ENCODE measurements at regions not wholly inside any gene's neighbourhood (a gene's known extent, or its start where the extent isn't known, plus 50 kb on each side); places are given as distances from the start of the nearest gene placed in this dataset.

DNA sequence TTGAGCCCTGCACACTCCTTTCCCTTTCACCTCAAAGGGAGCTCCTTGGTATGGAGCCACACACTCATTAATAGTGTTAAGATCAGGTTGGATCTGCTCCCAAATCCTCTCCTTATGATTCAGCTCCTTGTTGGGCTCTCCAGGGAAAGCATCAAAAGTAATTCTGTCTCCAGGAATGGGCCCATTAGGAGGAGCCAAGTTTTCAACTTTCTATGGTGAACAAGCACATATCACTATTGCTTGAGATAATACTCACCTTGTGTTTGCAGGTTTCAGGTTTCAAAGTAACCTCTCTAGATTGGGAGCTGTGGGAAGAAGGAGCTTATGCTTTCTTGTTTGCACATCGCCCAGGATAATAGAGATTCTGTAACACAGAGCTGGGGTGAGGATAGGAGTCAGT lies 164.8 kb downstream of the TNFSF18 start:
- WGBS, 3 donors: 78 to 88% (median 82%) methylated on average over 1 of the region's 1 CpG
- Histone ChIP-seq H3K27me3 (ENCODE audit: control insufficient read depth in 3 of 3, insufficient read depth in 3 of 3, low read length in 3 of 3) (no peaks in the 10 kb centered on the region), H3K4me3 (ENCODE audit: low read depth in 1 of 3, low read length in 3 of 3) (no peak overlapping the region), H3K27ac (ENCODE audit: low read depth in 1 of 3, low read length in 2 of 3) (no peak overlapping the region), H3K9me3 (ENCODE audit: control insufficient read depth in 2 of 2, insufficient read depth in 1 of 2, low read depth in 1 of 2, low read length in 1 of 2) (no peaks in the 10 kb centered on the region), H3K36me3 (ENCODE audit: control insufficient read depth in 3 of 3, insufficient read depth in 2 of 3, low read depth in 1 of 3, low read length in 3 of 3) (no peaks in the 10 kb centered on the region), H3K4me1 (ENCODE audit: control insufficient read depth in 3 of 3, insufficient read depth in 2 of 3, low read depth in 1 of 3, low read length in 2 of 3) (peaks cover 0 to 2% (median 0%) of the 10 kb centered on the region in 3 donors)
- FAIRE-seq (no peak), DNase-seq (no peak)

DNA sequence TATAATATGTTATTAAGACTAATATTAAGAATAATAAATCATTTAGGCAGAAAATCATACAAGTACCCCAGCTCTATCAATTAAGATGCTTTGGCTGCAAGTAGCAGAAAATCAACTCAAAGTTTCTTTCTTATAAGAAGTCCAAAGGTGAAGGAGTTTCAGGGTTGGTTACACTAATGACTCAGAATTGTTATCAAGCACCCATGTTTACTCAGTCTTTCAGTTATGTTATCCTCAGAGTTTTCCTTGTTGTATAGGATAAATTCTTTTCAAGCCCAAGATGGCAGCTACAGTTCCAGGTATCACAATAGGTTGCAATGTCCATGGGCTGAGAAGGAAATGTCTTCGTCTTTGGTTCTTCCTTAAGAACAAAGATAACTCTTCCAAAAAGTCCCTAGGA lies 163.6 kb downstream of the TNFSF18 start:
- H3K4me3 ChIP-seq (ENCODE audit: low read depth in 1 of 3, low read length in 3 of 3): no peak overlapping the region
- WGBS, 3 donors: 65 to 75% (median 74%) methylated on average over 1 of the region's 1 CpG
- no peaks in the 10 kb centered on the region for H3K36me3 ChIP-seq (ENCODE audit: control insufficient read depth in 3 of 3, insufficient read depth in 2 of 3, low read depth in 1 of 3, low read length in 3 of 3)
- DNase-seq (peak; percentile 46 to 82), FAIRE-seq (no peak)
- no peaks in the 10 kb centered on the region for H3K27me3 ChIP-seq (ENCODE audit: control insufficient read depth in 3 of 3, insufficient read depth in 3 of 3, low read length in 3 of 3)
- H3K9me3 ChIP-seq (ENCODE audit: control insufficient read depth in 2 of 2, insufficient read depth in 1 of 2, low read depth in 1 of 2, low read length in 1 of 2): no peaks in the 10 kb centered on the region
- H3K4me1 ChIP-seq (ENCODE audit: control insufficient read depth in 3 of 3, insufficient read depth in 2 of 3, low read depth in 1 of 3, low read length in 2 of 3): peaks cover 0 to 2% (median 0%) of the 10 kb centered on the region in 3 donors
- H3K27ac ChIP-seq (ENCODE audit: low read depth in 1 of 3, low read length in 2 of 3): no peak overlapping the region

DNA sequence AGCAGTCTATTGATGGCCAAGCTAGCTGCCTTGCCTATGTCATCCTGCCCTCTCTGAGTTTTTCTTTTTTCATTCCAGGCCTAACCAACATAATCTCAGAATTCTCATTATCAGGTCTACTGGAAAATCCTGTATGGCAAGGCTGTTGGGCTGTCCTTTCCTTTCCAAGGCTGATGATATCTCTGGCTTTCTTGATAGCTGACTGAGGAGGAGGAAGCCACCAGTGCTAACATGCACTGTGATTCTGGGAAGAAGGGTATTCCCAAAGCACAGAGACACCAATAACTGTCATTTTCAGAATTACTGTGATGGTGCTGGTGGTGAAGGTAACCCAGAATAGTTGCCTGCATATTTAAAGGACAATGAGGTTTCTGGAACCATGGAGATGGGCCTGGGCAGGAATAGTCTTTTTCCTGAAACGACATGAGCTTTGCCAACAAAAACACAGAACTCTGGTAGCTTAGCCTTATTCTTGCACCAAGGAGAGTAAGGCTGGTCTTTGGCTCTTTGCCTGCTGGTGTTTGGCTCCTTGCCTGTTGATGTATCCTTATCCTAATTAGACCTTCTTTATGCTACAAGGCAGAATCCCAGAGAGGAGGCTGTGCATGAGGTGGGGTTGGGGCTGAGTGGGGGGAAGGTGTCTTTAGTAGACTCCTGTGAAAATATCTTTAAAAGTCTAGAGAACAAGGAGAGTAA lies 157.4 kb downstream of the TNFSF18 start:
- no peak overlapping the region for H3K27ac ChIP-seq (ENCODE audit: low read depth in 1 of 3, low read length in 2 of 3)
- peaks cover 0 to 3% (median 0%) of the 10 kb centered on the region in 3 donors for H3K4me1 ChIP-seq (ENCODE audit: control insufficient read depth in 3 of 3, insufficient read depth in 2 of 3, low read depth in 1 of 3, low read length in 2 of 3)
- H3K9me3 ChIP-seq (ENCODE audit: control insufficient read depth in 2 of 2, insufficient read depth in 1 of 2, low read depth in 1 of 2, low read length in 1 of 2): no peaks in the 10 kb centered on the region
- no peaks in the 10 kb centered on the region for H3K27me3 ChIP-seq (ENCODE audit: control insufficient read depth in 3 of 3, insufficient read depth in 3 of 3, low read length in 3 of 3)
- no peaks in the 10 kb centered on the region for H3K36me3 ChIP-seq (ENCODE audit: control insufficient read depth in 3 of 3, insufficient read depth in 2 of 3, low read depth in 1 of 3, low read length in 3 of 3)
- FAIRE-seq (no peak), DNase-seq (no peak)
- 32 to 47% (median 35%) methylated on average over 1 of the region's 1 CpG for WGBS, 3 donors
- no peak overlapping the region for H3K4me3 ChIP-seq (ENCODE audit: low read depth in 1 of 3, low read length in 3 of 3)

DNA sequence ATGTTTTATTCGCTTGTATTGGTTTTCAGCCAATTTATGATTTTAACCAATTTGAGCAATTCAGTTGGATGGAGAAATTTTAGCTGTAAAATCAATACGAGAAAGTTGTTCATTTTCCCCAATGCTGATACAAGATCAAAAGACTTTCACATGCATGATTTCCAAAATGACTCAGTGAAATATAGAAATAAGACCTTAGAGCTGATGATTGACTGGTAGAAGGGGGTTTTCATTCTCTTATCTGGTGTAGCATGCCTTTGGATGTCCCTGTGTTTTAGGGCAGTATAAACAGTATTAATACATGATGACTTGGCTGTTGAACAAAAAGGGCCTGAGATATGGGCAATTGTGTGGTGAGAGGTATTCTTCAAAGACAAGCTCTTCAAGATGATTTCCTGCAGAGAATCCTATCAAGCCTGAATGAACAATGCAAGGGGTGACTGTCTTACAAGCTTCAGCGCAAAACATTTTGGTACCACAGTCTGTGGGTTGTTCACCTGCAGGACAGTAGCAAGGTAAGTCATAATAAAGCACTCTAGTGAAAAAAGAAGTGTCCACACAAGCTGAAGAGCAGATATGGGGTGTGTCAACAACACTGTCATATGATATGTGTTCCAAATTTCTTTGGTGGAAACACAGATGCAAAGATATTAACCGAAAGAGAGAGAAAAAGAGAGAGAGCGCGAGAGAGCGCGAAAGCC lies 156.2 kb downstream of the TNFSF18 start:
- no peaks in the 10 kb centered on the region for H3K36me3 ChIP-seq (ENCODE audit: control insufficient read depth in 3 of 3, insufficient read depth in 2 of 3, low read depth in 1 of 3, low read length in 3 of 3)
- no peak for DNase-seq
- WGBS, 3 donors: 70 to 79% (median 77%) methylated on average over 8 of the region's 8 CpGs
- peaks cover 0 to 3% (median 0%) of the 10 kb centered on the region in 3 donors for H3K4me1 ChIP-seq (ENCODE audit: control insufficient read depth in 3 of 3, insufficient read depth in 2 of 3, low read depth in 1 of 3, low read length in 2 of 3)
- no peak overlapping the region for H3K4me3 ChIP-seq (ENCODE audit: low read depth in 1 of 3, low read length in 3 of 3)
- H3K9me3 ChIP-seq (ENCODE audit: control insufficient read depth in 2 of 2, insufficient read depth in 1 of 2, low read depth in 1 of 2, low read length in 1 of 2): no peaks in the 10 kb centered on the region
- H3K27ac ChIP-seq (ENCODE audit: low read depth in 1 of 3, low read length in 2 of 3): peak overlapping the region in 1 of 3 donors; percentile 37
- no peak for FAIRE-seq
- H3K27me3 ChIP-seq (ENCODE audit: control insufficient read depth in 3 of 3, insufficient read depth in 3 of 3, low read length in 3 of 3): no peaks in the 10 kb centered on the region

DNA sequence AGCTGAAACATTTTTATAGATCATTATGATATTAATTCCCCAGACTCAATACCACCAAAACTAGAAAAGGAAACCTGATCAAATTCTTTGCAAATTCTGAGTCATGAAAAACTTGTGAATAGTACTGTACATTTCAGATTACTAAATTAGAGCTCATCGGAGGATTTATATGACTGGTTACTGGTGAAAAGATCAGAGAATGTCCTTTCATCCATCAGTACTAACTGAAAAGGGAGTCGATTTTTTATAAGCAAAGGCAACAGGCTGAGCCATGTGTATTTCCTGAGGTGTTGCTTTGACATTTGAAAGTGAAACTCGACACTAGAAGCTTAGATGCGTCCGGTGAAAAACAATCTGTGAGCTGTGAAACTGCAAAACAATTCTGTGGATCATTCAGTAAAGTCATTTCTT lies 155.7 kb downstream of the TNFSF18 start:
- 7 to 17% (median 14%) methylated on average over 5 of the region's 5 CpGs for WGBS, 3 donors

DNA sequence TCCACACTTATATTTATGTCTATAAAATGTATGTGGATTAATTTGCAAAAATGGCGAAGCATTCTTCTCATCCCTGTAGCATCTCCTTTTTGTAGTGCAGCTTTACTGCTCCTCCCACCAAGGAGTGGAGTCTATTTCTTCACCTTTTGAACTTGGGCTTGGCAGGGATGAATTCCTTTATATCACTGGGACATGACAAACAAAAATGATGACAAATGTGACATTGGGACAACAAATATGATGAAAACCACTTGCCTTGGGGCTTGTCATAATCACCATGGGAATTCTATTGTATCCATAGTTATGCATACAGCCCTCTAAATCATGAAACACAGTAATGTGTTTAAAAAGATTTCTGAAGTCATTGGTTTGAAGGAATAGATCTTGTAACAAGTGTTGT lies 155.0 kb downstream of the TNFSF18 start:
- H3K4me1 ChIP-seq (ENCODE audit: control insufficient read depth in 3 of 3, insufficient read depth in 2 of 3, low read depth in 1 of 3, low read length in 2 of 3): peaks cover 0 to 3% (median 0%) of the 10 kb centered on the region in 3 donors
- DNase-seq: peak in 1 of 2 donors; percentile 5
- H3K36me3 ChIP-seq (ENCODE audit: control insufficient read depth in 3 of 3, insufficient read depth in 2 of 3, low read depth in 1 of 3, low read length in 3 of 3): no peaks in the 10 kb centered on the region
- H3K9me3 ChIP-seq (ENCODE audit: control insufficient read depth in 2 of 2, insufficient read depth in 1 of 2, low read depth in 1 of 2, low read length in 1 of 2): no peaks in the 10 kb centered on the region
- WGBS, 3 donors: 85 to 90% (median 88%) methylated on average over 1 of the region's 1 CpG
- FAIRE-seq: no peak
- no peak overlapping the region for H3K4me3 ChIP-seq (ENCODE audit: low read depth in 1 of 3, low read length in 3 of 3)
- no peaks in the 10 kb centered on the region for H3K27me3 ChIP-seq (ENCODE audit: control insufficient read depth in 3 of 3, insufficient read depth in 3 of 3, low read length in 3 of 3)
- no peak overlapping the region for H3K27ac ChIP-seq (ENCODE audit: low read depth in 1 of 3, low read length in 2 of 3)

More for the DNA sequence above, 155.7 kb downstream of the TNFSF18 start:
- Histone ChIP-seq H3K4me3 (ENCODE audit: low read depth in 1 of 3, low read length in 3 of 3) (no peak overlapping the region), H3K27ac (ENCODE audit: low read depth in 1 of 3, low read length in 2 of 3) (peak overlapping the region in 1 of 3 donors; percentile 37), H3K36me3 (ENCODE audit: control insufficient read depth in 3 of 3, insufficient read depth in 2 of 3, low read depth in 1 of 3, low read length in 3 of 3) (no peaks in the 10 kb centered on the region), H3K9me3 (ENCODE audit: control insufficient read depth in 2 of 2, insufficient read depth in 1 of 2, low read depth in 1 of 2, low read length in 1 of 2) (no peaks in the 10 kb centered on the region), H3K4me1 (ENCODE audit: control insufficient read depth in 3 of 3, insufficient read depth in 2 of 3, low read depth in 1 of 3, low read length in 2 of 3) (peaks cover 0 to 3% (median 0%) of the 10 kb centered on the region in 3 donors), H3K27me3 (ENCODE audit: control insufficient read depth in 3 of 3, insufficient read depth in 3 of 3, low read length in 3 of 3) (no peaks in the 10 kb centered on the region)
- DNase-seq (peak in 1 of 2 donors; percentile 60), FAIRE-seq (peak; percentile 70)

DNA sequence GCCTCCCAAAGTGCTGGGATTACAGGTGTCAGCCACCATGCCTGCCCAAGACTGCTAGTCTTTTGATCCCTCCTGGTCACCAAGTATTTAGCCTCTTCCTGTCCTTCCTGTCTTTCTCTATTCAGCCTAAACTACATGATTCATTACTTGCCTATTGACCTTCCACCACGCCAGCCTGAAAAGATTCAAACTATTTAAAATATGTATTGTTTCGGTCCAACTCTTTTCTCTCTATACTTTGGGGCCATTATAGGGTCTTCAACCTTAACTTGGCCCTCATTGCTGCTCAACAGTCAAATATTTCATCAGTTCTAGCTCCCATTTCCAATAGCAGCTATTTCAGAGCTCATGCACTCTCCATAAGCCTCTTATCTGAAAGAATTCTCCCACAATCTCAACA lies 153.0 kb downstream of the TNFSF18 start:
- no peak overlapping the region for H3K4me3 ChIP-seq (ENCODE audit: low read depth in 1 of 3, low read length in 3 of 3)
- H3K27me3 ChIP-seq (ENCODE audit: control insufficient read depth in 3 of 3, insufficient read depth in 3 of 3, low read length in 3 of 3): no peaks in the 10 kb centered on the region
- no peaks in the 10 kb centered on the region for H3K9me3 ChIP-seq (ENCODE audit: control insufficient read depth in 2 of 2, insufficient read depth in 1 of 2, low read depth in 1 of 2, low read length in 1 of 2)
- whole genome bisulfite sequencing, 3 donors: 79 to 93% (median 81%) methylated on average over 2 of the region's 2 CpGs
- no peak for FAIRE-seq
- no peak overlapping the region for H3K27ac ChIP-seq (ENCODE audit: low read depth in 1 of 3, low read length in 2 of 3)
- H3K4me1 ChIP-seq (ENCODE audit: control insufficient read depth in 3 of 3, insufficient read depth in 2 of 3, low read depth in 1 of 3, low read length in 2 of 3): peaks cover 0 to 3% (median 0%) of the 10 kb centered on the region in 3 donors
- H3K36me3 ChIP-seq (ENCODE audit: control insufficient read depth in 3 of 3, insufficient read depth in 2 of 3, low read depth in 1 of 3, low read length in 3 of 3): no peaks in the 10 kb centered on the region
- no peak for DNase-seq

DNA sequence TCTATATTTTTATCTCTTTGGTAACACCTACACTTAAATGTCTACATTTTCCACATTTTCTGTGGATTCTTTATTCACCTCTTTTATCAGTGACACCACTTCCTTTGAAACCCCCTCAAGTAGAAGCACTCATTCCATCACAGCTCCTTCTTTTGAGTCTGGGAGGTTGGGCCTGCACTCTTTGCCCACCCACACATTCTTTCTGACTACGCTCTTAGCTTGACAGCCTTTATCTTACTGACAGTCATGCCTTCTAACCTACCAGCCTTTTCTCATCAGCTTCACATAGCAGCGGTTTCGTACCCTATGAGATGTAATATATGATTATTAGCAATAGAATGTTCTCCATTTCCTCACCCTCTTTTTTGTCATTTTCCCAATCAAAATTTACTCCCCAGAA lies 151.9 kb downstream of the TNFSF18 start:
- Histone ChIP-seq H3K27ac (ENCODE audit: low read depth in 1 of 3, low read length in 2 of 3) (no peak overlapping the region), H3K36me3 (ENCODE audit: control insufficient read depth in 3 of 3, insufficient read depth in 2 of 3, low read depth in 1 of 3, low read length in 3 of 3) (no peaks in the 10 kb centered on the region), H3K4me1 (ENCODE audit: control insufficient read depth in 3 of 3, insufficient read depth in 2 of 3, low read depth in 1 of 3, low read length in 2 of 3) (no peaks in the 10 kb centered on the region), H3K27me3 (ENCODE audit: control insufficient read depth in 3 of 3, insufficient read depth in 3 of 3, low read length in 3 of 3) (no peaks in the 10 kb centered on the region), H3K9me3 (ENCODE audit: control insufficient read depth in 2 of 2, insufficient read depth in 1 of 2, low read depth in 1 of 2, low read length in 1 of 2) (no peaks in the 10 kb centered on the region), H3K4me3 (ENCODE audit: low read depth in 1 of 3, low read length in 3 of 3) (no peak overlapping the region)
- 93 to 97% (median 94%) methylated on average over 3 of the region's 3 CpGs for WGBS, 3 donors
- DNase-seq (no peak), FAIRE-seq (no peak)
